ENCODE measurements at regions not wholly inside any gene's neighbourhood (a gene's known extent, or its start where the extent isn't known, plus 50 kb on each side); places are given as distances from the start of the nearest gene placed in this dataset.

GRCh38 chr16:13419589-13419988, 500.4 kb upstream of the ERCC4 start:
- no peak for ATAC-seq
- POLR2A ChIA-PET: no interaction called here
- no peak for FAIRE-seq
- intact Hi-C loops (cut with micrococcal nuclease; ENCODE audit: unreplicated experiment) (no loop called here), in situ Hi-C loops (cut with HindIII; ENCODE audit: extremely low pct_ligation_motif_present, low pct_unique_long_range_greater_than_20kb) (no loop called here)
- no peak for DNase-seq (ENCODE audit: low spot score)
- Histone ChIP-seq H2AFZ (ENCODE audit: low read length) (no peak overlapping the region), H3K9ac (ENCODE audit: insufficient read depth, low read depth, low read length) (no peak overlapping the region), H3K27ac (ENCODE audit: extremely low read length, insufficient read depth, low read length) (no peak overlapping the region), H3K9me3 (ENCODE audit: low read length) (no peaks in the 10 kb centered on the region), H3K4me2 (ENCODE audit: low read depth, low read length) (no peak overlapping the region), H3K79me2 (ENCODE audit: insufficient read depth, low read length) (no peaks in the 10 kb centered on the region), H3K4me1 (ENCODE audit: insufficient read depth, low read length) (no peaks in the 10 kb centered on the region), H4K20me1 (ENCODE audit: insufficient read depth, low read length) (no peaks in the 10 kb centered on the region), H3K36me3 (replicated peaks in 1 of 2; ENCODE audit: control insufficient read depth in 1 of 2, insufficient read depth in 2 of 2, low read length in 2 of 2) (no peaks in the 10 kb centered on the region), H3K27me3 (ENCODE audit: control insufficient read depth in 1 of 2, insufficient read depth in 2 of 2, low read length in 2 of 2) (no peaks in the 10 kb centered on the region), H3K4me3 (replicated peaks in 1 of 3; ENCODE audit: insufficient read depth in 1 of 3, low read depth in 2 of 3, low read length in 3 of 3) (no peak overlapping the region)
- BruUV-seq (replicated peaks): no TSS peak
- WGBS (ENCODE audit: low lambda C conversion rate): 43% methylated on average over 2 of the region's 2 CpGs
- CTCF ChIA-PET (ENCODE audit: low intra/inter-chr PET ratio, low total read pairs): no interaction called here
- TF ChIP-seq ZFP36L1 (CRISPR knock-in tag; IDR thresholded peaks at IDR 0.05): no peak
- no peak for TF ChIP-seq PHF21A (CRISPR knock-in tag; IDR thresholded peaks at IDR 0.05)
- no peak for TF ChIP-seq HCFC1 (IDR thresholded peaks at IDR 0.05; ENCODE audit: low read depth, low read length)
- no peak for TF ChIP-seq ZNF7 (CRISPR knock-in tag; IDR thresholded peaks at IDR 0.05)
- no peak for TF ChIP-seq CREM (IDR thresholded peaks at IDR 0.05)
- no peak for TF ChIP-seq CREM (CRISPR knock-in tag; IDR thresholded peaks at IDR 0.05)
- TF ChIP-seq, protein P1, sequence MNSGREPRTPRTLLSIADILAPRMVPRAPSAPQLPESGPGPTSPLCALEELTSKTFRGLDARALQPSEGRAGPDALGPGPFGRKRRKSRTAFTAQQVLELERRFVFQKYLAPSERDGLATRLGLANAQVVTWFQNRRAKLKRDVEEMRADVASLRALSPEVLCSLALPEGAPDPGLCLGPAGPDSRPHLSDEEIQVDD (CRISPR knock-in tag; IDR thresholded peaks at IDR 0.05; ENCODE audit: borderline replicate concordance): no peak
- no peak for TF ChIP-seq MTA1 (CRISPR knock-in tag; IDR thresholded peaks at IDR 0.05; ENCODE audit: borderline replicate concordance)
- no peak for TF ChIP-seq POLR2AphosphoS2 (IDR thresholded peaks at IDR 0.05; ENCODE audit: low read depth, low read length)
- TF ChIP-seq FOXA1 (IDR thresholded peaks at IDR 0.05): no peak
- TF ChIP-seq FOXA1 (CRISPR knock-in tag; IDR thresholded peaks at IDR 0.05): no peak
- TF ChIP-seq, protein P2, sequence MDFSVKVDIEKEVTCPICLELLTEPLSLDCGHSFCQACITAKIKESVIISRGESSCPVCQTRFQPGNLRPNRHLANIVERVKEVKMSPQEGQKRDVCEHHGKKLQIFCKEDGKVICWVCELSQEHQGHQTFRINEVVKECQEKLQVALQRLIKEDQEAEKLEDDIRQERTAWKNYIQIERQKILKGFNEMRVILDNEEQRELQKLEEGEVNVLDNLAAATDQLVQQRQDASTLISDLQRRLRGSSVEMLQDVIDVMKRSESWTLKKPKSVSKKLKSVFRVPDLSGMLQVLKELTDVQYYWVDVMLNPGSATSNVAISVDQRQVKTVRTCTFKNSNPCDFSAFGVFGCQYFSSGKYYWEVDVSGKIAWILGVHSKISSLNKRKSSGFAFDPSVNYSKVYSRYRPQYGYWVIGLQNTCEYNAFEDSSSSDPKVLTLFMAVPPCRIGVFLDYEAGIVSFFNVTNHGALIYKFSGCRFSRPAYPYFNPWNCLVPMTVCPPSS (IDR thresholded peaks at IDR 0.05): no peak
- TF ChIP-seq KDM2A (CRISPR knock-in tag; IDR thresholded peaks at IDR 0.05; ENCODE audit: borderline replicate concordance, low read depth): no peak
- TF ChIP-seq CSRNP2 (CRISPR knock-in tag; conservative IDR thresholded peaks at IDR 0.05; ENCODE audit: low read depth): no peak
- TF ChIP-seq ZNF12 (CRISPR knock-in tag; IDR thresholded peaks at IDR 0.05): no peak
- TF ChIP-seq, protein P3, sequence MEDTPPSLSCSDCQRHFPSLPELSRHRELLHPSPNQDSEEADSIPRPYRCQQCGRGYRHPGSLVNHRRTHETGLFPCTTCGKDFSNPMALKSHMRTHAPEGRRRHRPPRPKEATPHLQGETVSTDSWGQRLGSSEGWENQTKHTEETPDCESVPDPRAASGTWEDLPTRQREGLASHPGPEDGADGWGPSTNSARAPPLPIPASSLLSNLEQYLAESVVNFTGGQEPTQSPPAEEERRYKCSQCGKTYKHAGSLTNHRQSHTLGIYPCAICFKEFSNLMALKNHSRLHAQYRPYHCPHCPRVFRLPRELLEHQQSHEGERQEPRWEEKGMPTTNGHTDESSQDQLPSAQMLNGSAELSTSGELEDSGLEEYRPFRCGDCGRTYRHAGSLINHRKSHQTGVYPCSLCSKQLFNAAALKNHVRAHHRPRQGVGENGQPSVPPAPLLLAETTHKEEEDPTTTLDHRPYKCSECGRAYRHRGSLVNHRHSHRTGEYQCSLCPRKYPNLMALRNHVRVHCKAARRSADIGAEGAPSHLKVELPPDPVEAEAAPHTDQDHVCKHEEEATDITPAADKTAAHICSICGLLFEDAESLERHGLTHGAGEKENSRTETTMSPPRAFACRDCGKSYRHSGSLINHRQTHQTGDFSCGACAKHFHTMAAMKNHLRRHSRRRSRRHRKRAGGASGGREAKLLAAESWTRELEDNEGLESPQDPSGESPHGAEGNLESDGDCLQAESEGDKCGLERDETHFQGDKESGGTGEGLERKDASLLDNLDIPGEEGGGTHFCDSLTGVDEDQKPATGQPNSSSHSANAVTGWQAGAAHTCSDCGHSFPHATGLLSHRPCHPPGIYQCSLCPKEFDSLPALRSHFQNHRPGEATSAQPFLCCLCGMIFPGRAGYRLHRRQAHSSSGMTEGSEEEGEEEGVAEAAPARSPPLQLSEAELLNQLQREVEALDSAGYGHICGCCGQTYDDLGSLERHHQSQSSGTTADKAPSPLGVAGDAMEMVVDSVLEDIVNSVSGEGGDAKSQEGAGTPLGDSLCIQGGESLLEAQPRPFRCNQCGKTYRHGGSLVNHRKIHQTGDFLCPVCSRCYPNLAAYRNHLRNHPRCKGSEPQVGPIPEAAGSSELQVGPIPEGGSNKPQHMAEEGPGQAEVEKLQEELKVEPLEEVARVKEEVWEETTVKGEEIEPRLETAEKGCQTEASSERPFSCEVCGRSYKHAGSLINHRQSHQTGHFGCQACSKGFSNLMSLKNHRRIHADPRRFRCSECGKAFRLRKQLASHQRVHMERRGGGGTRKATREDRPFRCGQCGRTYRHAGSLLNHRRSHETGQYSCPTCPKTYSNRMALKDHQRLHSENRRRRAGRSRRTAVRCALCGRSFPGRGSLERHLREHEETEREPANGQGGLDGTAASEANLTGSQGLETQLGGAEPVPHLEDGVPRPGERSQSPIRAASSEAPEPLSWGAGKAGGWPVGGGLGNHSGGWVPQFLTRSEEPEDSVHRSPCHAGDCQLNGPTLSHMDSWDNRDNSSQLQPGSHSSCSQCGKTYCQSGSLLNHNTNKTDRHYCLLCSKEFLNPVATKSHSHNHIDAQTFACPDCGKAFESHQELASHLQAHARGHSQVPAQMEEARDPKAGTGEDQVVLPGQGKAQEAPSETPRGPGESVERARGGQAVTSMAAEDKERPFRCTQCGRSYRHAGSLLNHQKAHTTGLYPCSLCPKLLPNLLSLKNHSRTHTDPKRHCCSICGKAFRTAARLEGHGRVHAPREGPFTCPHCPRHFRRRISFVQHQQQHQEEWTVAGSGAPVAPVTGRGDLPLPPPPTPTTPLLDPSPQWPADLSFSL (CRISPR knock-in tag; IDR thresholded peaks at IDR 0.05): no peak
- no peak for TF ChIP-seq TBX3 (IDR thresholded peaks at IDR 0.05; ENCODE audit: borderline replicate concordance)
- no peak for TF ChIP-seq SCMH1 (CRISPR knock-in tag; IDR thresholded peaks at IDR 0.05; ENCODE audit: borderline replicate concordance)
